Prostate gland (tissue), 2 donors: ENCODE measurements at regions not wholly inside any gene's neighbourhood (a gene's known extent, or its start where the extent isn't known, plus 50 kb on each side); places are given as distances from the start of the nearest gene placed in this dataset.

Experiments
- DNase-seq: peaks from one replicate; pipeline ENCODE4 v3.0.0-alpha.2; 2019; ENCODE audit warnings: low spot score
- H3K27ac ChIP-seq, 2 donors: fragments of 200-600 bp; sonication (generic); 2 replicates each; pipeline ENCODE4 v1.5.1; 2017 to 2019
- H3K27me3 ChIP-seq: fragments of 200-600 bp; sonication (generic); replicated peaks from 2 replicates; pipeline ENCODE4 v1.5.1; 2019; ENCODE audit not compliant: insufficient read depth
- H3K36me3 ChIP-seq, 2 donors: fragments of 200-600 bp; sonication (generic); 1 replicate in 1 of 2; 2 replicates in 1 of 2; pipeline versions ENCODE4 v1.5.1 to v1.8.1; 2017 to 2019
- H3K4me1 ChIP-seq: fragments of 200-600 bp; sonication (generic); replicated peaks from 2 replicates; pipeline ENCODE4 v1.5.1; 2019
- H3K4me3 ChIP-seq, 2 donors: fragments of 200-600 bp; sonication (generic); 2 replicates each; pipeline ENCODE4 v1.5.1; 2017 to 2019
- H3K9me3 ChIP-seq: fragments of 200-600 bp; sonication (generic); 2 replicates; pipeline ENCODE4 v1.5.1; 2017
- POLR2A ChIP-seq: fragments of 450-650 bp; IDR thresholded peaks from one replicate; pipeline ENCODE4 v1.6.1; 2016; ENCODE audit warnings: antibody characterized with exemption, mild to moderate bottlenecking
- POLR2AphosphoS5 ChIP-seq: sonication (generic); formaldehyde crosslinking; IDR thresholded peaks from one replicate; pipeline ENCODE4 v1.6.1; 2017; ENCODE audit warnings: antibody characterized with exemption
- WGBS: methylation state at CpG from one replicate; pipeline ENCODE4 v1.1.5; 2018; 5-methylcytosine and 5-hydroxymethylcytosine counted together
- intact Hi-C: fragments of 100-400 bp; cut with DNase I; formaldehyde crosslinking; loops from one replicate; pipeline ENCODE4 v1.14.2; 2022
- small RNA-seq, 2 donors: library from RNA; depleted of rRNA; stranded (forward); fragments of <200 nt; gene quantifications; one replicate each; pipeline ENCODE3, GENCODE V24; 2016
- TF ChIP-seq, protein P1 (sequence below), 4 experiments: fragments of 200-600 bp in 2 of 4; fragments of 450-650 bp in 2 of 4; sonication (generic) in 2 of 4; IDR thresholded peaks; 1 replicate in 3 of 4; 2 replicates in 1 of 4; pipeline ENCODE4 v1.5.1; 2016 to 2019; ENCODE audit warnings: antibody characterized with exemption in 4 of 4, mild to moderate bottlenecking in 2 of 4, moderate library complexity in 2 of 4

DNA sequence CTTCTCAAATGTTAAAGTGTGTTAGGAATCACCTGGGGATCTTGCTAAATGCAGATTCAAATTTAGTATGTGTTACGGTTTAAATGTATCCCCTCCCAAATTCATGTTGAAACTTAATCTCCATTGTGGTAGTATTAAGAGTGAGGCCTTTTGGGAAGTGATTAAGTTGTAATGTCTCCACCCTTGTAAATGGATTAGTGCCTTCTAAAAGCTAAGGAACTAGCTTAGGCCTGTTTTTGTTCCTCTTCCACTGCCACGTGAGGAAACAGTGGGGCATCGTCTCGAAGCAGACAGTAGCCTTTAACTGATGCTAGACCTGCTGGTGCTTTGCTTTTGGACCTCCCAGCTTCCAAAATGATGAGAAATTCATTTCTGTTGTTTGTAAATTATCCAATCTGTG lies 52.3 kb upstream of the SEMA3D start:
- no peaks in the 10 kb centered on the region for H3K4me1 ChIP-seq
- no peak overlapping the region for H3K4me3 ChIP-seq
- TF ChIP-seq, protein P1, sequence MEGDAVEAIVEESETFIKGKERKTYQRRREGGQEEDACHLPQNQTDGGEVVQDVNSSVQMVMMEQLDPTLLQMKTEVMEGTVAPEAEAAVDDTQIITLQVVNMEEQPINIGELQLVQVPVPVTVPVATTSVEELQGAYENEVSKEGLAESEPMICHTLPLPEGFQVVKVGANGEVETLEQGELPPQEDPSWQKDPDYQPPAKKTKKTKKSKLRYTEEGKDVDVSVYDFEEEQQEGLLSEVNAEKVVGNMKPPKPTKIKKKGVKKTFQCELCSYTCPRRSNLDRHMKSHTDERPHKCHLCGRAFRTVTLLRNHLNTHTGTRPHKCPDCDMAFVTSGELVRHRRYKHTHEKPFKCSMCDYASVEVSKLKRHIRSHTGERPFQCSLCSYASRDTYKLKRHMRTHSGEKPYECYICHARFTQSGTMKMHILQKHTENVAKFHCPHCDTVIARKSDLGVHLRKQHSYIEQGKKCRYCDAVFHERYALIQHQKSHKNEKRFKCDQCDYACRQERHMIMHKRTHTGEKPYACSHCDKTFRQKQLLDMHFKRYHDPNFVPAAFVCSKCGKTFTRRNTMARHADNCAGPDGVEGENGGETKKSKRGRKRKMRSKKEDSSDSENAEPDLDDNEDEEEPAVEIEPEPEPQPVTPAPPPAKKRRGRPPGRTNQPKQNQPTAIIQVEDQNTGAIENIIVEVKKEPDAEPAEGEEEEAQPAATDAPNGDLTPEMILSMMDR (IDR thresholded peaks at IDR 0.05): no peak
- TF ChIP-seq POLR2A (no peak), POLR2AphosphoS5 (no peak)
- no peaks in the 10 kb centered on the region for H3K9me3 ChIP-seq
- H3K36me3 ChIP-seq: no peaks in the 10 kb centered on the region
- no peak for DNase-seq
- intact Hi-C loops: no loop called here
- no peak overlapping the region for H3K27ac ChIP-seq
- H3K27me3 ChIP-seq: no peaks in the 10 kb centered on the region
- 81% methylated on average over 4 of the region's 4 CpGs for WGBS

- Histone ChIP-seq H3K9me3 (no peaks in the 10 kb centered on the region), H3K4me3 (no peak overlapping the region), H3K4me1 (no peaks in the 10 kb centered on the region), H3K27ac (no peak overlapping the region), H3K27me3 (no peaks in the 10 kb centered on the region), H3K36me3 (no peaks in the 10 kb centered on the region)
- no peak for TF ChIP-seq POLR2A
- no peak for TF ChIP-seq POLR2AphosphoS5
- TF ChIP-seq, protein P1 (IDR thresholded peaks at IDR 0.05): no peak
- intact Hi-C loops: no loop called here
- WGBS: 79% methylated on average over 4 of the region's 4 CpGs
- no peak for DNase-seq
Observed at GRCh38 chr7:85237721-85238120, 50.9 kb upstream of the SEMA3D start.

Small RNA genes in the stretch of these regions (small RNA-seq; reads per million reads assigned to genes)
- 0 reads per million in 2 donors for gene DYNLL1P7
